Uterus (tissue), 3 donors: ENCODE measurements at regions not wholly inside any gene's neighbourhood (a gene's known extent, or its start where the extent isn't known, plus 50 kb on each side); places are given as distances from the start of the nearest gene placed in this dataset.

Experiments
- DNase-seq, 2 donors: peaks; one replicate each; pipeline ENCODE4 v3.0.0-alpha.2; 2019 to 2020
- H3K27ac ChIP-seq, 2 donors: fragments of 200-600 bp; sonication (generic); 1 replicate in 1 of 2; 2 replicates in 1 of 2; pipeline ENCODE4 v1.5.1; 2016 to 2018
- H3K27me3 ChIP-seq, 2 donors: fragments of 200-600 bp; sonication (generic); one replicate each; pipeline ENCODE4 v1.5.1; 2018 to 2019; ENCODE audit warnings: control low read depth in 1 of 2
- H3K36me3 ChIP-seq, 2 donors: fragments of 200-600 bp; sonication (generic); one replicate each; pipeline ENCODE4 v1.5.1; 2019; ENCODE audit warnings: control low read depth in 1 of 2
- H3K4me1 ChIP-seq, 2 donors: fragments of 200-600 bp; sonication (generic); one replicate each; pipeline ENCODE4 v1.5.1; 2018 to 2019; ENCODE audit warnings: control low read depth in 1 of 2
- H3K4me3 ChIP-seq, 2 donors: fragments of 200-600 bp; sonication (generic); 1 replicate in 1 of 2; 2 replicates in 1 of 2; pipeline ENCODE4 v1.5.1; 2018 to 2019; ENCODE audit warnings: mild to moderate bottlenecking in 1 of 2
- H3K9me3 ChIP-seq, 2 donors: fragments of 200-600 bp; sonication (generic); one replicate each; pipeline ENCODE4 v1.5.1; 2019; ENCODE audit warnings: control low read depth in 1 of 2
- CTCF ChIP-seq, 4 experiments: fragments of 200-600 bp in 2 of 4; fragments of 450-650 bp in 2 of 4; sonication (generic) in 2 of 4; IDR thresholded peaks; one replicate each; pipeline ENCODE4 v1.5.1; 2016 to 2019; ENCODE audit warnings: antibody characterized with exemption in 4 of 4, mild to moderate bottlenecking in 2 of 4, moderate library complexity in 1 of 4
- POLR2A ChIP-seq, 2 donors: fragments of 450-650 bp; IDR thresholded peaks; one replicate each; pipeline ENCODE4 v1.6.1; 2016; ENCODE audit warnings: antibody characterized with exemption in 2 of 2, mild to moderate bottlenecking in 1 of 2, moderate library complexity in 1 of 2
- intact Hi-C: fragments of 100-400 bp; cut with DNase I; formaldehyde crosslinking; loops from one replicate; pipeline ENCODE4 v1.15.1; 2023; ENCODE audit warnings: low total_unique reads
- donor health status: DM: yes; HTN: yes; CAD: no.

DNA sequence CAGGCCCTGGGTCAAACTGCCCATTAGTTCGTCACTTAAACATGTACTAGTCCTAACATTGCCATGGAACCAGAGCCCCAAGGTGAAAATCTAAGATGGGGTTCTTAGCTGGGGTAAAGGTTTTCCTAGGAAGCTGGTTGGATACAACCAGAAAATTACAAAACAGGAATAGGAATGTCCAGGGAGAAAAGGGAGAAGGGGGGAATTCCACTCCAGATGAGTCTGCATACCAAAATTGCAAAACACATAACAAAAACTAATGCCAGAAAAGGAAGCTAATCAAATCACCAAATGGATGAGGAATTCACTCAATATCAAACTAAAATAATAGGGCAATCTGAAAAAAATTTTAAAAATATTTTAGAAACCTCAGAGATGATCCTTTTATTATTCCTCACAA lies 396.2 kb downstream of the EFNA5 start:
- Histone ChIP-seq H3K4me3 (no peak overlapping the region), H3K27me3 (no peaks in the 10 kb centered on the region), H3K4me1 (no peaks in the 10 kb centered on the region), H3K36me3 (no peaks in the 10 kb centered on the region), H3K27ac (no peak overlapping the region), H3K9me3 (no peaks in the 10 kb centered on the region)
- intact Hi-C loops: no loop called here
- no peak for TF ChIP-seq POLR2A (IDR thresholded peaks at IDR 0.05)
- no peak for TF ChIP-seq CTCF (IDR thresholded peaks at IDR 0.05)
- DNase-seq: no peak

- no peak overlapping the region for H3K4me3 ChIP-seq
- no peaks in the 10 kb centered on the region for H3K27me3 ChIP-seq
- TF ChIP-seq CTCF (IDR thresholded peaks at IDR 0.05) (no peak), POLR2A (IDR thresholded peaks at IDR 0.05) (no peak)
- H3K36me3 ChIP-seq: no peaks in the 10 kb centered on the region
- H3K9me3 ChIP-seq: no peaks in the 10 kb centered on the region
- H3K4me1 ChIP-seq: no peaks in the 10 kb centered on the region
- no peak overlapping the region for H3K27ac ChIP-seq
- intact Hi-C loops: no loop called here
- no peak for DNase-seq
These were observed 397.8 kb downstream of the EFNA5 start for GRCh38 chr5:107272954-107273353.

DNA sequence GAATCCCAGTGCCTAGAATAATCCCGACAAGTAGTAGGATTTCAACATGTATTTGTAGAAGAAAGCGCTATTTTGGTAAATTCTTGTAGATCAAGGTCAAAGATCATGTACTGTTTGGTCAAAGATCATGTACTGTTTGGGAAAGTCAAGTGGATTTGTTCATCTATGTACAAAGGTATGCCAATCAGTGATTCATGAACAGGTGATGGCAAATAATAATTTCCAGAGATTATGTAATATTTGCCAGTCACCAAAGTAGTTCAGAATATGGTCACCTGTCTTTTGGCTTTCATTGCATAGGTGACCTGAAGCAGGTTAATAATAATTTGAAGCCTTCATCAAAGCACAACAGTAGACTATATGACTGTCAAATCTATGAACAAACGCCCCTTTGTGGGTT lies 398.2 kb downstream of the EFNA5 start:
- intact Hi-C loops: no loop called here
- Histone ChIP-seq H3K36me3 (no peaks in the 10 kb centered on the region), H3K27ac (no peak overlapping the region), H3K9me3 (no peaks in the 10 kb centered on the region), H3K27me3 (no peaks in the 10 kb centered on the region), H3K4me3 (no peak overlapping the region), H3K4me1 (no peaks in the 10 kb centered on the region)
- no peak for TF ChIP-seq POLR2A (IDR thresholded peaks at IDR 0.05)
- no peak for TF ChIP-seq CTCF (IDR thresholded peaks at IDR 0.05)
- no peak for DNase-seq

- no peak overlapping the region for H3K27ac ChIP-seq
- DNase-seq: no peak
- no peaks in the 10 kb centered on the region for H3K9me3 ChIP-seq
- H3K4me1 ChIP-seq: no peaks in the 10 kb centered on the region
- H3K36me3 ChIP-seq: no peaks in the 10 kb centered on the region
- no peak overlapping the region for H3K4me3 ChIP-seq
- intact Hi-C loops: no loop called here
- TF ChIP-seq POLR2A (IDR thresholded peaks at IDR 0.05): no peak
- TF ChIP-seq CTCF (IDR thresholded peaks at IDR 0.05): no peak
- H3K27me3 ChIP-seq: no peaks in the 10 kb centered on the region
These were observed 398.9 kb downstream of the EFNA5 start for GRCh38 chr5:107271682-107272350.

DNA sequence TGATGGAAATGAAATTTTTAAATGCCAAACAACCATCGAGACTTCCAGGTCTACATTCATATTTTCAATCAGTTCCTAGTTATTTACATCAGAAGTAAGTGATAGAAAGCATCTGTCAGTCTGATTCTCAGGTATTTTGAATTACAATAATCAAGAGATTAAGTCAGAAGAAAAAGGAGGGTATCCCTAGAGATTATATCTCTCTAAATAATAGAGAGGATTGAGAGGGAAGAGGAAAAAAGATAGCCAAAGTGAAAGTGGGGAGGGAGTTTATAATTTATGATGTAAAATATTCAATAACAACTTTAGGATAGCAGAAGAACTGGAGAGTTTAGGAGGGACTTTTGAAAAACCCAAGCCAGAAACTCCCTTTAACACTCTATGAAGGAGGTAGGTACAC lies 400.2 kb downstream of the EFNA5 start:
- no peak overlapping the region for H3K4me3 ChIP-seq
- DNase-seq: no peak
- no peaks in the 10 kb centered on the region for H3K4me1 ChIP-seq
- intact Hi-C loops: no loop called here
- no peaks in the 10 kb centered on the region for H3K36me3 ChIP-seq
- H3K27ac ChIP-seq: no peak overlapping the region
- no peaks in the 10 kb centered on the region for H3K27me3 ChIP-seq
- no peak for TF ChIP-seq CTCF (IDR thresholded peaks at IDR 0.05)
- no peak for TF ChIP-seq POLR2A (IDR thresholded peaks at IDR 0.05)
- no peaks in the 10 kb centered on the region for H3K9me3 ChIP-seq
